HG02840 (cell line): ENCODE measurements at regions not wholly inside any gene's neighbourhood (a gene's known extent, or its start where the extent isn't known, plus 50 kb on each side); places are given as distances from the start of the nearest gene placed in this dataset.

Experiments used
- ATAC-seq: cut with Tn5 transposase; IDR thresholded peaks from one replicate; pipeline ENCODE4 v1.9.1; 2021; ENCODE audit warnings: mild to moderate bottlenecking, moderate library complexity, moderate number of reproducible peaks; ENCODE audit not compliant: unreplicated experiment, low FRiP score

- ATAC-seq, result no peak
These were observed 650.5 kb downstream of the ADGRL2 start for GRCh38 chr1:82451191-82451590.

- ATAC-seq, result no peak
These were observed 648.8 kb downstream of the ADGRL2 start for GRCh38 chr1:82449506-82450057.

GRCh38 chr1:82446955-82447354, 646.2 kb downstream of the ADGRL2 start:
- ATAC-seq, result no peak

- no peak for ATAC-seq
These were observed 645.5 kb downstream of the ADGRL2 start for GRCh38 chr1:82446236-82446635.

- ATAC-seq, result no peak
These were observed 645.1 kb downstream of the ADGRL2 start for GRCh38 chr1:82445827-82446226.

- no peak for ATAC-seq
These were observed 644.4 kb downstream of the ADGRL2 start for GRCh38 chr1:82445132-82445531.

GRCh38 chr1:82441402-82441801, 640.7 kb downstream of the ADGRL2 start:
- no peak for ATAC-seq

- no peak for ATAC-seq
These were observed 622.6 kb downstream of the ADGRL2 start for GRCh38 chr1:82423174-82423815.

GRCh38 chr1:82421782-82422181, 621.0 kb downstream of the ADGRL2 start:
- no peak for ATAC-seq

- no peak for ATAC-seq
These were observed 619.9 kb downstream of the ADGRL2 start for GRCh38 chr1:82420584-82420983.

- no peak for ATAC-seq
These were observed 610.9 kb downstream of the ADGRL2 start for GRCh38 chr1:82411605-82412004.

- no peak for ATAC-seq
These were observed 604.6 kb downstream of the ADGRL2 start for GRCh38 chr1:82405333-82405732.

- no peak for ATAC-seq
These were observed 600.4 kb downstream of the ADGRL2 start for GRCh38 chr1:82401116-82401515.

- ATAC-seq, result no peak
These were observed 599.8 kb downstream of the ADGRL2 start for GRCh38 chr1:82400521-82400920.

GRCh38 chr1:82399093-82399492, 598.4 kb downstream of the ADGRL2 start:
- no peak for ATAC-seq

- no peak for ATAC-seq
These were observed 597.6 kb downstream of the ADGRL2 start for GRCh38 chr1:82398357-82398756.

- no peak for ATAC-seq
These were observed 594.7 kb downstream of the ADGRL2 start for GRCh38 chr1:82395440-82395839.

- ATAC-seq, result no peak
These were observed 592.2 kb downstream of the ADGRL2 start for GRCh38 chr1:82392946-82393345.

GRCh38 chr1:82392513-82392912, 591.8 kb downstream of the ADGRL2 start:
- ATAC-seq, result no peak

- ATAC-seq, result no peak
These were observed 591.0 kb downstream of the ADGRL2 start for GRCh38 chr1:82391712-82392111.

- ATAC-seq, result no peak
These were observed 589.9 kb downstream of the ADGRL2 start for GRCh38 chr1:82390627-82391026.

- ATAC-seq, result no peak
These were observed 587.9 kb downstream of the ADGRL2 start for GRCh38 chr1:82388679-82389078.

GRCh38 chr1:82387012-82387366, 586.3 kb downstream of the ADGRL2 start:
- no peak for ATAC-seq
